Caki2 (cell line): ENCODE measurements at regions not wholly inside any gene's neighbourhood (a gene's known extent, or its start where the extent isn't known, plus 50 kb on each side); places are given as distances from the start of the nearest gene placed in this dataset.

Experiments
- DNase-seq: peaks from one replicate; pipeline ENCODE4 v3.0.0-alpha.2; 2015; ENCODE audit warnings: low read depth
- in situ Hi-C: cut with HindIII; loops from 2 replicates; pipeline ENCODE4 v1.10.0; 2016; ENCODE audit warnings: low sequenced_read_pairs, low pct_unique_long_range_greater_than_20kb, mixed read lengths

DNA sequence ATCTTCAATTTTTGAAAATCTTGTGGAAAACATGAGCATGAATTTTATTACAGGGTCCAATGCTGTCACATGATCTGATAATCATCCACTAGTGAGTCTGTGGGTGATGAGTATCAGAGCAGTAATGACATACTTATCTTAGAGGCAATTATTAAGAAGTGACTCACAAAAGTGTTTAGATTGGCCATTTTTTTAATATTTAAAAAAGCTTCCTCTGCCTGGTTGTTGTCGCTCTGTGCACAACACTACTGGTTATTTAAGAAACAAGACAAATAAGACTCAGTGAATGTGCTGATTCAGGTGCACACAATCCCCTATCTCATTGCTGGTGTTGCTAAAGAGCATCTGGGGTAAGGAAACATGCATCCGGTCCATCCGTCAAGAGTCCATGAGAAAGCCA lies 665.8 kb upstream of the ZEB2 start:
- no peak for DNase-seq
- in situ Hi-C loops = no loop called here

DNA sequence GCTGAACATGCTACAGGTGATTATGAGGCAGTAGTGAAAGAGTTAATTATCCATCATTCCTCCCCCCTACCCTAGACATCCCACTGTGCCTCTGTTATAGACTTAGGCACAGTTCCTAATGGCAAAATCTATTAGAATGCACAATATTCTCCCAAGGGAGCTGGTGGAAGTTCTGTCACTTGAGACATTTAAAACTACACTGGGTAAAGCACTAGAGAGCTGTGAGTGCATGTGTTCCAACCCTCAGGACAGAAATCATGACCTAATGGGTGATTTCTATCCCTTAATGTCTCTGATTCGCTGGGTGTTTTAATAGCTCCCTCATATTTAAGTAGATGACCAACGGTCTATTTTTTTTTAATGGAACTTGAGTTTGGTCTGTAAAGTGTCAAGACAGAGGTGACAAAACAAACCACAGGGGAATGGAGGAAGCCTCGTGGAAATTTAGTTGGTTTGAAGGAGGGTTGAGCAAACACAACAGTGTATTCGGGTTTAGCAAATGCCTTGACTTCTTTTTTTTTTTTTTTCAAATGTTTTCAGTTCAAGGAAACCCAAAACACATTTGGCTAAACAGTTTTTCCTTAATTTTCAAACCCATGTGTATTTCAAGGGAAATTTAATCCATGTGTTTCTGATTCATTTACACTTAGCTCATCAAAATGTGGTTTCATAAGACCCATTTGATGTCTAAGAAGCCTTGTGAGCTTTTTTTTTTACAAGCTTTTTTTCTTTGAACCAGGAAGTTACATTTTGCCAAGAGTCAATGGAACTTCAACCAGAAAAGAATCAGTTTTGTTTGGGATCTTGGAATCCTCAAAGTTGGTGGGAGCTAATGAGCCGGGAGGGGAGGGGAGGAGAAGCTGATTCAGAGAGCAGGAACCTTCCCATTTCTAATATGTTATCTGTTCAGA lies 665.1 kb upstream of the ZEB2 start:
- DNase-seq = no peak
- in situ Hi-C loops = no loop called here

DNA sequence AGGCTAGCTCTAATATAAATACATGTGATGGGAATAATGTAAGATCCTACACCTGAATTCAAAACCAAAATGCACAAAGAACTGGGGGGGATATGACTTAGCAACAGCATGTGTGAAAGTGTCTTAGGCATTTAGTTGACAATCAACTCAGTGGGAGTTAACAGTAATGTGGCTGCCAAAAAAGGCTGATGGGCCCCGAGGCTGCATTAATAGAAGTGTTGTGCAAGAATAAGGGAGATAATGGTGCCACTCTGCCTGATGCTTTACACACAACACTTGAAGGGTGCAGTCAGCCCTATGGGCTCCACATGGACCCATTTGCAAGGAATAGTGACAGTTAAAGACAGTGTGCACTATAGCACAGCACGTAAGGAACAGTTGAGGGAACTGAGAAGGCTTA lies 649.4 kb upstream of the ZEB2 start:
- no peak for DNase-seq
- in situ Hi-C loops = no loop called here

DNA sequence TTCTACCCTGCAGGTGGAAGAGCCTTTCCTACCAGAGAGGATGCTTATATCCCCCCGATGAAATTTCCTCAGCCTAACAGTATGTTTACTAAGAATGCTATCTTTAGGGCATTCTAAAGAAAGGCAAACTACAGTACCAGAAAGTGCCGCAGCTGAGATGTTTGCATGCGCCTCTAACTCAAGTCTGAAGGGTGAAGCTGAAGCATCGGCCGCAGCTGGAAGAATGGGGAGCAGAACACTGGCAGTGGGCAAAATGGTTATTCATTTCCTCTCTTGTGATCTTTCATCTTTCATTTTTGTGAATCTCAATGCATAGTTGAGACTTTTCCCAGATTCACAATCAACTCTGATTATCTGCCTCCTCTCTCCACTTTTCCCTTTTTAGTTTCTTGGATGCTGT lies 648.2 kb upstream of the ZEB2 start:
- in situ Hi-C loops = no loop called here
- DNase-seq = no peak

GRCh38 chr2:145166731-145167302 lies 646.9 kb upstream of the ZEB2 start:
- in situ Hi-C loops = no loop called here
- DNase-seq = no peak

DNA sequence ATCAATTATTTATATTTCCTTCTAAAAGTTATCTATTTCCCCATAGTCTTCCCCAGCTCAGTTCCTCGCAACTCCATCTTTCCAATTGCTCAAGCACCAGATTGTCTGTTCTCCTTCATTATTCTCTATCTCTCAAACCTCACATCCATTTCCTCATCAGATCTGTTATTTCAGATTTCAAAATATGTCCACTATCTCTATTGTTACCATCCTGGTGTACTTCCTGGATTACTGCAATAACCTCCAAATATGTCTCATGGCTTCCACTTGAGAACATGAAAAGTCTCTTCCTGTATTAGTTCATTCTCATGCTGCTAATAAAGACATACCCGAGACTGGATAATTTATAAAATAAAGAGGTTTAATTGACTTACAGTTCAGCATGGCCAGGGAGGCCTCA lies 641.7 kb upstream of the ZEB2 start:
- in situ Hi-C loops = no loop called here
- DNase-seq = no peak

- no peak for DNase-seq
- in situ Hi-C loops = no loop called here
Observed at GRCh38 chr2:145160855-145161254, 640.9 kb upstream of the ZEB2 start.

DNA sequence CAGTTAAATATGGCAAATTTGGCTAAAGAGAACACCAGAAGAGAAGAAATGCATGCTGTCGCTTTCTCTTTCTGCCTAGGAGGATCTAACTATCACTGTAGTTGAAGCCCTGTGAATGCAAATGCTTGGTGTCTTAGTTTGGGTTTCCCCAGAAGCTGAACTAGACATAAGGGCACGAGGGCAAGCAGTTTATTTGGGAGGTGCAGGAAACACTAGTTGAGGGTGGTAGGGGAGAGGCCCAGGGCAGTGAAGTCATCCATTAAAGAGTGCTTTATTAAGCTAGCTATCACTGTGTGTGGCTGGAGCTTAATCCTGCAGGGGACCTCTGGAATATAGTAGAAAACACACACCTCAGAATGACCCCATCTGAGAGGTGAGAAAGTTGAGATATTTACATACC lies 639.8 kb upstream of the ZEB2 start:
- DNase-seq = no peak
- in situ Hi-C loops = no loop called here

DNA sequence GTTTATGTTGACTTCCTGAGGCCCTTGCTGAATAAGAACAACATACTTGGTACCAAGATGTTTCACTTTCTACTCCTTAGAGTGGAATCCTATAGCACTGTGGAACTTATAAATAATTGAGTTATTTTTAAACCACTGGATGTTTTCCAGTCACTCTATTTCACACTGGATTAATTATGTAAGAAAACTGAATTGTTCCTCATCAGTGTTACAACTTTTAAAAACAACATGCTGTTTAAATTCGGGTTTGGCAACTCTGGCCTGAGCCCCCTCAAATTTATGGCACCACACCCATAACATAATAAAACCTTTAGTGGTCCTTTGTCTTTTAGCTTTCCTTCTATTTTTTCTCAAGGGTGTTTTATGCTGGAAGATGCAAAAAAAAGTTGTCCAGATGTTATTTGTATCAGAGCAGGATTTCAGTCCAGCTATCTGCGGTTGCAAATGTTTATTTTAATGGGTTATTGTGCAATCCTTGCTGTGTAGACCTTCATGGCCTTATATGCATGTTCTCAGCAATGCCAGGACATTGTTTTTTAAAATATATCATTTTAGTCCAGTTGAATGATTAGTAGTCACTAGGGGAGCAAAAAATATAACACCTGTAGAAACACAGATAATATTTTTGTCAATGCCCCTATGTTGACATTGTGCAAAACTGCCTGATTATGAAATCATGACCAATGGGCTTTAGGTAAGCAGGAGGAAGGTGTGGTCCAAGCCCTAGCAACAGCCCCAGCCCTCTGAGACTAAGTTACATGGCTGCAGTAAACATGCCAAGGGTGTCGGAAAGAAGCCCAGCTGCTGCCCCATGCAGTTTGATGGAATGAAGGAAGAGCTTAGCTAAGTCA lies 638.0 kb upstream of the ZEB2 start:
- no peak for DNase-seq
- in situ Hi-C loops = no loop called here

- in situ Hi-C loops = no loop called here
- DNase-seq = no peak
Observed at GRCh38 chr2:145157036-145157675, 637.2 kb upstream of the ZEB2 start.

GRCh38 chr2:145156199-145156598 lies 636.3 kb upstream of the ZEB2 start:
- in situ Hi-C loops = no loop called here
- no peak for DNase-seq

DNA sequence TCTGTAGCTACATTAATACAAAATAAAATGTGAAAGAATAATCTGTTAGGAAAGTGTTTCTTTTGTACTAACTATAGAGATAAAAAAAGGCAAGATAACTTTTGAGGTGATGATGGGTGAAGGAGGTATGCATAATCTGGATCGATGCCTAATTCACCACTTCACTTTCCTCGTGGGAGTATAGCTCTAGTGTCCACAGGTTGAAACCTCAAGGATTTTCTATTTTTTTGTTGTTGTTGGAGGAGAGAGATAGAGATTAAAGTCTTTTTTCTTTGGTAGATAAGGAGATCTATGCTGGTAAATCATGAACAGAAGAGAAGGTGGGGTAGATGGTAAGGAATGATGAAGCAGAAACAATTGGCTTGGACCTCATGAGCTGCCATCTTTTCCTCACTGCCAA lies 635.3 kb upstream of the ZEB2 start:
- in situ Hi-C loops = no loop called here
- no peak for DNase-seq

DNA sequence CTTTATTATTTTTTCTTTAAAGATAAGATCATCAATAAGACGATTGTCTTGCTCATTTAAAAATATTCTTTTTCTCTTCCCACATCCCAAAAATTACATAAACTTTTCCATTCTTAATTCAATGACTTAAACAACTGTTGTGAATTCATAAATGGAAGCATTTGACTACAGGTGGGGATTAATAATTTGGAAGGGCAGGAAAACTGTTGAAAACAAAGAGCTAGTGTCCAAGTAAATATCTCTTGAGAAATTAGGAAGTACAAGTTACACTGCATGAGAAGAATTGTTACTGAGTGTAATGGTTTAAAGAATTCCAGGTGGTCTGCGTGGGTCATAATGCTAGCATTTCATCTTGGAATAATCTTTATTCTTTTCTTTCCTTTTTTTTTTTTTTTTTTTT lies 634.8 kb upstream of the ZEB2 start:
- in situ Hi-C loops = no loop called here
- DNase-seq = no peak

GRCh38 chr2:145146691-145147090 lies 626.8 kb upstream of the ZEB2 start:
- no peak for DNase-seq
- in situ Hi-C loops = no loop called here

DNA sequence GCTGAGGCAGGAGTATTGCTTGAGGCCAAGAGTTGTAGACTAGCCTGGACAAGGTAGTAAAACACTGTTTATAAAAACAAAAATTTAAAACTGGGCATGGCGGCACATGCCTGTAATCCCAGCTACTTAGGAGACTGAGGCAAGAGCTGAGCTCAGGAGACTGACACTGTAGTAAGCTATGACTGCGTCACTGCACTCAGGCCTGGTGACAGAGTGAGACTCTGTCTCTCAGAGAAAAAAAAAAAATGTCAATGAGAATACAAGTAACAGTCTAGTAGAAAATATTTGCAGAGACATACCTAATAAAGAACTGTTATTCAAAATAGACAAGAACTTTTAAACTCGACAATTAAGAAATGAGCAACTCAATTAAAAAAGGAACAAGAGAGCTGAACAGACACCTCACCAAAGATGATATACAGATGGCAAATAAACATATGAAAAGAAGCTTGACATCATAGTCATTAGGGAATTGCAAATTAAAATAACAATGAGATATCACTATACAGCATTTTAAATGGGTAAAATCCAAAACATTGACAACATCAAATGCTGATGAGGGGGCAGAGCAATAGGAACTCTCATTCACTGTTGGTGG lies 624.3 kb upstream of the ZEB2 start:
- no peak for DNase-seq
- in situ Hi-C loops = no loop called here

GRCh38 chr2:145141981-145142380 lies 622.1 kb upstream of the ZEB2 start:
- DNase-seq = no peak
- in situ Hi-C loops = no loop called here

GRCh38 chr2:145140658-145141057 lies 620.7 kb upstream of the ZEB2 start:
- in situ Hi-C loops = no loop called here
- no peak for DNase-seq

DNA sequence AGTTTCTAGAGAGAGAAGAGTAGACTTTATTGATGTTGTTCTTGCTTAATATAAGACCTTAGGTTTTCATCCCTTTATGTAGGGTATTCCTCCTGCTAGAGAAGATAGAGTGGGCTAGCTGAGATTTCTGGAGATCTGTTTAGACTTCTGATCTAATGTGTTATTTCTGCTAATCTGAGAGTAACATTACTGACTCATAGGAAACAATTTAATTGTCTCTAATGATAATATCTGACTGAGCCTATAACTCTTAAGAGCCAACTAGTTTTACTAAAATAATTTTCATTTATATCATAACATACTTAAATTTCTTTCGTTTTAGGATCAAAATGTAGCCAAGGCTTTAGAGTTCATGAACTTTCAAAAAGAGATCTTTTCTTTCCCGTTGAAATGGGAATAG lies 618.7 kb upstream of the ZEB2 start:
- no peak for DNase-seq
- in situ Hi-C loops = no loop called here
